A204.1 (cell line): ENCODE measurements at regions not wholly inside any gene's neighbourhood (a gene's known extent, or its start where the extent isn't known, plus 50 kb on each side); places are given as distances from the start of the nearest gene placed in this dataset.

Experiments
- FAIRE-seq: peaks from 2 replicates; lab custom pipeline; 2012; peaks lifted over from hg19 to GRCh38; lab: Jason Lieb, UNC

- FAIRE-seq: no peak
Observed at GRCh38 chr2:217407362-217407761, 547.5 kb upstream of the TNP1 start.

- no peak for FAIRE-seq
Observed at GRCh38 chr2:217404236-217404760, 544.4 kb upstream of the TNP1 start.

GRCh38 chr2:217402761-217403383, 543.0 kb upstream of the TNP1 start:
- FAIRE-seq: no peak

- FAIRE-seq: no peak
Observed at GRCh38 chr2:217402144-217402543, 542.3 kb upstream of the TNP1 start.

GRCh38 chr2:217399291-217399690, 539.4 kb upstream of the TNP1 start:
- no peak for FAIRE-seq

GRCh38 chr2:217398860-217399259, 539.0 kb upstream of the TNP1 start:
- FAIRE-seq: no peak

- no peak for FAIRE-seq
Observed at GRCh38 chr2:217398101-217398500, 538.2 kb upstream of the TNP1 start.

- no peak for FAIRE-seq
Observed at GRCh38 chr2:217396586-217396985, 536.7 kb upstream of the TNP1 start.

- no peak for FAIRE-seq
Observed at GRCh38 chr2:217396165-217396564, 536.3 kb upstream of the TNP1 start.

- FAIRE-seq: no peak
Observed at GRCh38 chr2:217394510-217395351, 534.9 kb upstream of the TNP1 start.

GRCh38 chr2:217393585-217394032, 533.7 kb upstream of the TNP1 start:
- no peak for FAIRE-seq

GRCh38 chr2:217392930-217393584, 533.2 kb upstream of the TNP1 start:
- FAIRE-seq: no peak

GRCh38 chr2:217387776-217388387, 528.0 kb upstream of the TNP1 start:
- no peak for FAIRE-seq

GRCh38 chr2:217386041-217386440, 526.2 kb upstream of the TNP1 start:
- FAIRE-seq: no peak

- FAIRE-seq: no peak
Observed at GRCh38 chr2:217383620-217384019, 523.8 kb upstream of the TNP1 start.

- no peak for FAIRE-seq
Observed at GRCh38 chr2:217382794-217383193, 522.9 kb upstream of the TNP1 start.

- FAIRE-seq: no peak
Observed at GRCh38 chr2:217379807-217380206, 519.9 kb upstream of the TNP1 start.

- FAIRE-seq: no peak
Observed at GRCh38 chr2:217372794-217373193, 512.9 kb upstream of the TNP1 start.

GRCh38 chr2:217371781-217372213, 511.9 kb upstream of the TNP1 start:
- FAIRE-seq: no peak

- no peak for FAIRE-seq
Observed at GRCh38 chr2:217370391-217370790, 510.5 kb upstream of the TNP1 start.

GRCh38 chr2:217367464-217367863, 507.6 kb upstream of the TNP1 start:
- no peak for FAIRE-seq

- no peak for FAIRE-seq
Observed at GRCh38 chr2:217366966-217367365, 507.1 kb upstream of the TNP1 start.
